Lower lobe of right lung (tissue), 2 donors: ENCODE measurements at regions not wholly inside any gene's neighbourhood (a gene's known extent, or its start where the extent isn't known, plus 50 kb on each side); places are given as distances from the start of the nearest gene placed in this dataset.

Experiments used
- ATAC-seq, 2 donors: fragments of 200-7000 bp; cut with Tn5 transposase; one replicate each; pipeline ENCODE4 v1.9.1; 2020 to 2022; ENCODE audit warnings: mild to moderate bottlenecking in 2 of 2, moderate library complexity in 2 of 2
- DNase-seq: peaks from one replicate; pipeline ENCODE4 v3.0.0-alpha.2; 2020
- H3K27ac ChIP-seq: fragments of 200-600 bp; one replicate; pipeline ENCODE4 v1.8.0; 2022
- H3K27me3 ChIP-seq: fragments of 200-600 bp; one replicate; pipeline ENCODE4 v1.8.0; 2022; ENCODE audit warnings: low read depth
- H3K36me3 ChIP-seq: fragments of 200-600 bp; one replicate; pipeline ENCODE4 v1.8.0; 2022; ENCODE audit warnings: mild to moderate bottlenecking
- H3K4me1 ChIP-seq: fragments of 200-600 bp; one replicate; pipeline ENCODE4 v1.8.0; 2022
- H3K4me3 ChIP-seq: fragments of 200-600 bp; one replicate; pipeline ENCODE4 v1.8.0; 2022; ENCODE audit warnings: mild to moderate bottlenecking
- H3K9me3 ChIP-seq: fragments of 200-600 bp; one replicate; pipeline ENCODE4 v1.8.0; 2022
- intact Hi-C: fragments of 100-400 bp; cut with DNase I; formaldehyde crosslinking; loops from one replicate; pipeline ENCODE4 v1.11.0; 2022
- TF ChIP-seq, protein P1 (sequence below): fragments of 200-600 bp; IDR thresholded peaks from one replicate; pipeline ENCODE4 v1.8.0; 2022; ENCODE audit warnings: antibody characterized with exemption, mild to moderate bottlenecking
- donor health status: DM: no; HTN: yes; CAD: no; lungs with severe emphysema.

DNA sequence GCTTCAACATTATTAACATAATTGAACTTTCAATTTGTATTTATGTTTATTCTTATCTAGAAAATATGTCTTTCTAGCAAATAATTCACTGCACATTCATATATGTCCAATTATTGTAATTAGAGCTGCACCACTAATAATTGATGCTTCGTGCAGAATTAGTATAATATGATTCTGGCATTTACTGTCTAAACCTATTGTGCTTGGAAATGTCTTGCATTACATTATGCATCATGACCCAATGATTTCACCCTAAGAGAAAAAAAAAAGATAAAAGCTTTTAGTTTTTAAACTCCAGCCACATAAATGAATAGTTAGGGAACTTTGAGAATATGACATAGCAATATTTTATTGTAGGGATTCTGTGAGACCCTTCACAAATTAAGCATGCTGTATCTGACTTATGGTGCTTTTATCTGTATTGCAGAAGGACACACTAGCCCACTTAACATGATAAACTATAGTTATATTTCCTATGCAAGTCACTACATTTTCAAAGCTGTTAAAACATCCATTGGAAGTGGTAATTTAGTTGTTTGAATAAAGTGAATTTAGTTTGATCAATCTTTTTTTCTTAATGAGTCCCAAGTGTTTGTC is 1609.1 kb downstream of the REEP3 start:
- no peak for ATAC-seq
- no peak overlapping the region for H3K4me3 ChIP-seq
- intact Hi-C loops, result no loop called here
- no peaks in the 10 kb centered on the region for H3K27me3 ChIP-seq
- no peaks in the 10 kb centered on the region for H3K9me3 ChIP-seq
- TF ChIP-seq, protein P1, sequence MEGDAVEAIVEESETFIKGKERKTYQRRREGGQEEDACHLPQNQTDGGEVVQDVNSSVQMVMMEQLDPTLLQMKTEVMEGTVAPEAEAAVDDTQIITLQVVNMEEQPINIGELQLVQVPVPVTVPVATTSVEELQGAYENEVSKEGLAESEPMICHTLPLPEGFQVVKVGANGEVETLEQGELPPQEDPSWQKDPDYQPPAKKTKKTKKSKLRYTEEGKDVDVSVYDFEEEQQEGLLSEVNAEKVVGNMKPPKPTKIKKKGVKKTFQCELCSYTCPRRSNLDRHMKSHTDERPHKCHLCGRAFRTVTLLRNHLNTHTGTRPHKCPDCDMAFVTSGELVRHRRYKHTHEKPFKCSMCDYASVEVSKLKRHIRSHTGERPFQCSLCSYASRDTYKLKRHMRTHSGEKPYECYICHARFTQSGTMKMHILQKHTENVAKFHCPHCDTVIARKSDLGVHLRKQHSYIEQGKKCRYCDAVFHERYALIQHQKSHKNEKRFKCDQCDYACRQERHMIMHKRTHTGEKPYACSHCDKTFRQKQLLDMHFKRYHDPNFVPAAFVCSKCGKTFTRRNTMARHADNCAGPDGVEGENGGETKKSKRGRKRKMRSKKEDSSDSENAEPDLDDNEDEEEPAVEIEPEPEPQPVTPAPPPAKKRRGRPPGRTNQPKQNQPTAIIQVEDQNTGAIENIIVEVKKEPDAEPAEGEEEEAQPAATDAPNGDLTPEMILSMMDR, result no peak
- DNase-seq, result no peak
- no peak overlapping the region for H3K27ac ChIP-seq
- no peaks in the 10 kb centered on the region for H3K36me3 ChIP-seq
- no peaks in the 10 kb centered on the region for H3K4me1 ChIP-seq

DNA sequence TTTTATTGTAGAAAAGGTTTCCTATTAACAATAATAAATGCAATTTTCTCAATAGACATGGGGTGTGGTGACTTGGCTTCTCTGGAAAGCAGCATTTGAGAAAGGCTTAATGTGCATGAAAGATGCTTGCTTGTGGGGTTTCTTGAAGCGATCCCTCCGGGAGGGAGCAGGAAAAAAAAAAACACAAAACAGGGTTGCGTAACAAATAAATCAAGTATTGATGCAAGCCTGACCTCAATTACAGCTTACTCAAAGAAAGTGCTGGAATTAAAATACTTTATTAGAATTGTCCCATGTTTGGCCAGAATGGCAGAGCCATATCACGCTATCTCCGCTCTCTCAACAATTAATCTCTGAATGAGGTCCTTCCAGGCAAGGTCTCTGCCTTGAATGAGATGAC is 1612.5 kb downstream of the REEP3 start:
- Histone ChIP-seq H3K4me3 (no peak overlapping the region), H3K4me1 (no peaks in the 10 kb centered on the region), H3K36me3 (no peaks in the 10 kb centered on the region), H3K27ac (no peak overlapping the region), H3K9me3 (no peaks in the 10 kb centered on the region), H3K27me3 (no peaks in the 10 kb centered on the region)
- ATAC-seq (no peak), DNase-seq (no peak)
- intact Hi-C loops, result no loop called here
- TF ChIP-seq, protein P1, result no peak

DNA sequence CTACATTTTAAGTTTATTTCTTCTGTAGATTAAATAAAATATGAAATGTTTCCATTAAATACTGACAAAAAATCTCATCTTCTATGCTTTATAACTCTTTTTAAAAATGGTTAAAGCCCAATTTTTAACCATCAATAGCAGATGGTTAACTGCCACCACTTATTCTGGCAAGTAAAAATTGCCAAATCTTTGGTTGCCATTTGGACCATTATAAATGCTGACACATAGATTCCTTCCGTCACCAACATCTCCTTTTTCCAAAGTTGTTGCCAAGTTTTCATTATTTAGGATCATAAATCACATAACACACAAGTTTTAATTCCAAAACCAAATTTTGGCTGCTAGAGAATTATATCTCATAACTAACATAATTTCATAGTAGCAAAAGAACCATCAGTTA is 1614.3 kb downstream of the REEP3 start:
- Histone ChIP-seq H3K27me3 (no peaks in the 10 kb centered on the region), H3K36me3 (no peaks in the 10 kb centered on the region), H3K9me3 (no peaks in the 10 kb centered on the region), H3K4me3 (no peak overlapping the region), H3K27ac (no peak overlapping the region), H3K4me1 (no peaks in the 10 kb centered on the region)
- DNase-seq, result no peak
- intact Hi-C loops, result no loop called here
- no peak for ATAC-seq
- TF ChIP-seq, protein P1, result no peak

DNA sequence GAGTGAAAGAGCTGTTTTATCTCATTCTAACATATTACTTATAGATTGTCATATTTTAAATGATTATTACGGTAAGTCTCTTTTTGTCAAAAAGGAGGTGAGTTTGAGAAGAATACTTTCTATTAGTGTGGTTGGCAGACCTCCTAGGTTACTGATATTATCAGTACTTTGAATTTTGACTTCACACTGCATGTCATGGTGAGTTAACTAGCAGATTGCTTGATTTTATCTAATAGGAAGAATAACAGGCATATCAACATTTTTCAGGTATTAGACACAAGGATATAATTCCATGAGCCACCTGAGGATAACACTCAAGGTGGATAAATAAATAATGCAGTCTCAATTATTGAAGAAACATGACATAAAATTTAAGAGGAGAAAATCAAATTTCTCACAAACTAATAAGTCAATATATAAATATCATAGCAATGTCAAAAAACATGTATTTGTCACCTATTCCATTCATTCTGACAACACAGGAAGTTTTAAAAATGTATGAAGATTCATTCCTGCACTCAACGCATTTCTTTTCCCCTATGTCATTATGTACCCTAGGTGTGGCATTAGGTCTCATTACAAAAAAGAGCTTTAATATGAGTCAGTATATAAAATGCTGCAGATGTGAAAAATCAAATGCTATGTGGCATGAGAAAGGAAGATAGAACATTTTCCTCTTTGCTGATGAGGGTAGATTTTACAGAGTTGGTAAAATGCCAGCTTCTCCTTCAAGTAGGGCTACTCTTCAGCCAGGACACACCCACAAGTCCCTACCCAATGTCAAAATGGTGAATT is 1621.6 kb downstream of the REEP3 start:
- Histone ChIP-seq H3K4me1 (no peaks in the 10 kb centered on the region), H3K27me3 (no peaks in the 10 kb centered on the region), H3K27ac (no peak overlapping the region), H3K36me3 (no peaks in the 10 kb centered on the region), H3K9me3 (no peaks in the 10 kb centered on the region), H3K4me3 (no peak overlapping the region)
- intact Hi-C loops, result no loop called here
- TF ChIP-seq, protein P1, result no peak
- DNase-seq (no peak), ATAC-seq (no peak)

DNA sequence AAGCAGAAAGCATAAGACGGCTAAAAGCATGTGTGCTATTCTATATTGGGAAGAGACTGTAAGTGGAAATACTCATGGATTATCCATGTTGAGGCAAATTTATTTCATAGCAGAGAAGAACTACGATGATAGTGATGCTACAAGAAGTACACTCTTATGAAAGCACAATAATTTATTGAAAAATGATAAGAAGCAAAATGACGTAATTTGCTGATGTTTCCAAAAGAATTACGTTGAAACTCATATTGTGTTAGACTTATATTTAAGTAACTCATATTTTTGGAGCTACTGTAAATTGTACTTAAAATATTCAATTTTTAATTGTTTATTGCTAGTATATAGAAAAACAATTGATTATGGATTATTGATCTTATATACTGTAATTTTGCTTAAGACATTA is 1622.5 kb downstream of the REEP3 start:
- intact Hi-C loops, result no loop called here
- TF ChIP-seq, protein P1, result no peak
- no peak for ATAC-seq

More for the DNA sequence above, 1622.5 kb downstream of the REEP3 start:
- no peak for DNase-seq
- Histone ChIP-seq H3K27ac (no peak overlapping the region), H3K9me3 (no peaks in the 10 kb centered on the region), H3K4me3 (no peak overlapping the region), H3K27me3 (no peaks in the 10 kb centered on the region), H3K4me1 (no peaks in the 10 kb centered on the region), H3K36me3 (no peaks in the 10 kb centered on the region)
